Posterior cingulate gyrus (tissue), 11 donors: ENCODE measurements at regions not wholly inside any gene's neighbourhood (a gene's known extent, or its start where the extent isn't known, plus 50 kb on each side); places are given as distances from the start of the nearest gene placed in this dataset.

Experiments
- DNase-seq, 10 donors: peaks; one replicate each; pipeline versions ENCODE4 v3.0.0 to v3.0.0-alpha.2; 2020 to 2021; ENCODE audit warnings: mixed read lengths in 3 of 10
- intact Hi-C: fragments of 100-400 bp; cut with DNase I; formaldehyde crosslinking; loops from one replicate; pipeline ENCODE4 v1.15.1; 2023

GRCh38 chr2:76341439-76341838 lies 630.7 kb upstream of the GCFC2 start:
- intact Hi-C loops: no loop called here
- DNase-seq: no peak

- no peak for DNase-seq
- intact Hi-C loops: no loop called here
These were observed 622.2 kb upstream of the GCFC2 start for GRCh38 chr2:76332871-76333270.

- no peak for DNase-seq
- intact Hi-C loops: no loop called here
These were observed 620.1 kb upstream of the GCFC2 start for GRCh38 chr2:76330865-76331264.

GRCh38 chr2:76326636-76327035 lies 615.9 kb upstream of the GCFC2 start:
- intact Hi-C loops: no loop called here
- no peak for DNase-seq

- intact Hi-C loops: no loop called here
- no peak for DNase-seq
These were observed 612.7 kb upstream of the GCFC2 start for GRCh38 chr2:76323381-76323780.

- intact Hi-C loops: no loop called here
- DNase-seq: no peak
These were observed 610.0 kb upstream of the GCFC2 start for GRCh38 chr2:76320716-76321115.

GRCh38 chr2:76318848-76319360 lies 608.2 kb upstream of the GCFC2 start:
- intact Hi-C loops: no loop called here
- no peak for DNase-seq

GRCh38 chr2:76316691-76317090 lies 606.0 kb upstream of the GCFC2 start:
- intact Hi-C loops: no loop called here
- DNase-seq: no peak

- intact Hi-C loops: no loop called here
- no peak for DNase-seq
These were observed 603.7 kb upstream of the GCFC2 start for GRCh38 chr2:76314271-76315020.

GRCh38 chr2:76312236-76312635 lies 601.5 kb upstream of the GCFC2 start:
- intact Hi-C loops: no loop called here
- DNase-seq: no peak

- no peak for DNase-seq
- intact Hi-C loops: no loop called here
These were observed 601.0 kb upstream of the GCFC2 start for GRCh38 chr2:76311728-76312127.

GRCh38 chr2:76310894-76311633 lies 600.3 kb upstream of the GCFC2 start:
- no peak for DNase-seq
- intact Hi-C loops: no loop called here

- intact Hi-C loops: no loop called here
- no peak for DNase-seq
These were observed 596.8 kb upstream of the GCFC2 start for GRCh38 chr2:76307495-76307894.

- intact Hi-C loops: no loop called here
- no peak for DNase-seq
These were observed 587.3 kb upstream of the GCFC2 start for GRCh38 chr2:76298041-76298440.

GRCh38 chr2:76296438-76296837 lies 585.7 kb upstream of the GCFC2 start:
- intact Hi-C loops: no loop called here
- DNase-seq: no peak

- DNase-seq: no peak
- intact Hi-C loops: no loop called here
These were observed 585.0 kb upstream of the GCFC2 start for GRCh38 chr2:76295762-76296161.

- DNase-seq: no peak
- intact Hi-C loops: no loop called here
These were observed 577.9 kb upstream of the GCFC2 start for GRCh38 chr2:76288598-76288997.

- DNase-seq: no peak
- intact Hi-C loops: no loop called here
These were observed 577.4 kb upstream of the GCFC2 start for GRCh38 chr2:76288146-76288545.

- intact Hi-C loops: no loop called here
- DNase-seq: no peak
These were observed 572.6 kb upstream of the GCFC2 start for GRCh38 chr2:76283350-76283749.

- intact Hi-C loops: no loop called here
- no peak for DNase-seq
These were observed 570.6 kb upstream of the GCFC2 start for GRCh38 chr2:76281156-76281841.

- DNase-seq: no peak
- intact Hi-C loops: no loop called here
These were observed 570.0 kb upstream of the GCFC2 start for GRCh38 chr2:76280686-76281085.
